HuH-7.5 (cell line): ENCODE measurements at regions not wholly inside any gene's neighbourhood (a gene's known extent, or its start where the extent isn't known, plus 50 kb on each side); places are given as distances from the start of the nearest gene placed in this dataset.
"Not testable (repeated sequence)": the region's sequence is repeated elsewhere in the genome, so short reads cannot be mapped to it uniquely, and the experiment has no call there.

Experiments
- DNase-seq: peaks from one replicate; pipeline ENCODE4 v3.0.0; 2011; ENCODE audit warnings: low spot score

- no peak for DNase-seq
Measured at GRCh38 chr2:139704606-139705005, 924.4 kb upstream of the NXPH2 start.

- DNase-seq, result no peak
Measured at GRCh38 chr2:139694327-139694726, 914.1 kb upstream of the NXPH2 start.

GRCh38 chr2:139686205-139686604 lies 906.0 kb upstream of the NXPH2 start:
- no peak for DNase-seq

- no peak for DNase-seq
Measured at GRCh38 chr2:139685090-139685983, 905.1 kb upstream of the NXPH2 start.

DNA sequence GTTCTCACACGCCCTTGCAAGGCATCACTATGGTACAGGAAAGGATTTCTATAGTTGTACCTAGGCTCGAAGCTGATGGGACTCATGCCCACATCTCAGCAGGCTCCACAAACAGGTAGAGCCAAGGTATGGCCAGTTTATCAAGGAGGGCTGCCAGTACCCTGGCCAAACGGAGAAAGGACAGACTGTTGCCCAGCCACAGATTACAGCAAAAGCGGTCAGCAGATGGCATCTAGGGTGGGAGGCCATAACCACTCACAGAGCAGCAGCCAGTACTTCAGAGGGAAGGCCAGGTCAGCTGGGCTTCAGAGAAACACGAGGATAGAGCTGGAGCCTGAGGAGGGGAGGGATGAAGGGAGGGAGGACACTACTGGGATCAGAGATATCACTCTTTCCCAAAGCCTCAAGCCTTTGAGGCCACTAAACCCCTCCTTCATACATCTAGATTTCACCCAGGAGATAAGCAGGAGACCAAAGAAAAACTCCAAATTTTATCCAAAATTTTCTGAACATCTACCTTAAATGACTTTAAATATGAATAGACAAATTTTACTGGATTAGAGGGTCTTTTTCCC lies 904.2 kb upstream of the NXPH2 start:
- DNase-seq, result no peak

DNA sequence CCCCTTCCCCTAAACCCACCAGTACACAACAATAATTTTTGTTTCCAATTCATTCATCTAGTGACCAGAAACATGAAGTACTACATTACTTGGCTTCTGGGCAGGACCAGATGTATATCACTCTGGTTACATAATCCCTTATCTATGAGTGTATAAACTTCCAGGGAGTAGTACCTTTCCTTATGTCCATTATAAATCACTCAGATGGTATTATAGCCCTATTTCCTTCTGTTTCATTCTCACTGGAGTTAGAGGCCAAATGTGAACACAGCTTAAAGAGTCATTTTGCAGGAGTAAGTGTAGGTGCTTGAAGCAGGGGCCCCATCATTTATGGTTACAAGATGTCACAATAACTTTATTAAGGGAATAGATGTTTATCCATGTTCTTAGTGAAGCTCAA lies 894.4 kb upstream of the NXPH2 start:
- no peak for DNase-seq

DNA sequence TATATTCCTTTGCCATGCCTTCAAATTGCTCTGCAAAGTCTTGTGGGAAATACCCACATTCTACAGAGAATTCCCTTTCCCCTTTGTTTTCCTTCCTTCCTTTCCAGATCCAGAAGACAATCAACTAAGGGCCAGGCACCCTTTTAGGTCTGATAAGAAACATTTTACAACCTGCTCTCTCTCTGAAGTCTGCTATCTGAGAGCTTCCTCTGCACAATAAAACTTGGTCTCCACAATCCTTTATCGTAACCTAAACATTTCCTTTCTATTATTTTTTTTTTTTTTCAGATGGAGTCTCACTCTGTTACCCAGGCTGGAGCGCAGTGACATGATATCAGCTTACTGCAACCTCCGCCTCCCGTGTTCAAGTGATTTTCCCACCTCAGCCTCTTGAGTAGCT lies 893.3 kb upstream of the NXPH2 start:
- not testable (repeated sequence) for DNase-seq

- no peak for DNase-seq
Measured at GRCh38 chr2:139669675-139670074, 889.5 kb upstream of the NXPH2 start.

DNA sequence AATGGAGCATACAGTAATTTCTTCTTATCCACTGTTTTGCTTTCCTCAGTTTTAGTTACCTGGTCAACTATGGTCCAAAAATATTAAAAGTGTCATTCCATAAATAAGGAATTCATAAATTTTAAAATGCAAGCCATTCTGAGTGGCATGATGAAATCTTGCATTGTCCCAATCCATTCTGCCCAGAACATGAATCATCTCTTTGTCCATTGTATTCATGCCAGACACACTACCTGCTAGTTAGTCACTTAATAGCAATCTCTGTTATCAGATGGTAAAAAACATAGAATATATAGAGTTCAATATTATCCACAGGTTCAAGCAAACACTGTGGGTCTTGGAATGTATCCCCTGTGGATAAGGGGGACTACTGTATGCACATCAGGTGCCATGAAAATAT lies 872.2 kb upstream of the NXPH2 start:
- no peak for DNase-seq

- no peak for DNase-seq
Measured at GRCh38 chr2:139645617-139646016, 865.4 kb upstream of the NXPH2 start.

DNA sequence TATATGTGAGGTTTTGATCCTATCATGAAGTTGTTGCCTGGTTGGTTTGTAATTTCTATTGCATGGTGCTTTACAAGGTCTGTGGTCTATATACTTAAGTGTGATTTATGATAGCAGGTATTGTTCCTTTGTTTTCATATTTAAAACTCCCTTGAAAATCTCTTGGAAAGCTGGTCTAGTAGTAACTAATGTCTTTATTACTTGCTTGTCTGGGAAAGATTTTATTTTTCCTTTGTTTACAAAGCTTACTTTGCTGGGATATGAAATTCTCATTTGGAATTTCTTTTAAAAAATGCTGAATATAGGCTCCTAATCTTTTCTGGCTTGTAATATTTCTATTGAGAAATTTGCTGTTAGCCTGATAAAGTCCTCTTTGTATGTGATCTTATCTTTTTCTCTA lies 862.9 kb upstream of the NXPH2 start:
- DNase-seq, result no peak

DNA sequence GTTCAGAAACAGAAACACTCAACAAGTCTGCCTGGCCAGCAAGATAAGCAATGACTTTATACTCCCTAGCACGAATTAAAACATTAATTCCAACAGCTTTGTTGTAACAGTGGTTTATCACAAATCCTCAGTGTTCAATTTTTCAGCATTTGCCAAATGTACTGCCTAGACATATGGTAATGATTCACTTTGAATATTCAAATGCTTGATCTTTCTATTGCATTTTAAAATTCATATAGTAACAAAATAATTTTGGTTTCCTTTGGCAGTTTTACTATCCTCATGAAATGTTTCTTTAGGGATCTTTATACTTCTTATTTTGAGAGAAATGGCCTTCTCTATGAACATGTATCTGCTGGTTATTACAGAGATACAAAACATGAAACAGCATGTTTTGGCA lies 851.8 kb upstream of the NXPH2 start:
- no peak for DNase-seq

GRCh38 chr2:139628931-139629330 lies 848.7 kb upstream of the NXPH2 start:
- no peak for DNase-seq

DNA sequence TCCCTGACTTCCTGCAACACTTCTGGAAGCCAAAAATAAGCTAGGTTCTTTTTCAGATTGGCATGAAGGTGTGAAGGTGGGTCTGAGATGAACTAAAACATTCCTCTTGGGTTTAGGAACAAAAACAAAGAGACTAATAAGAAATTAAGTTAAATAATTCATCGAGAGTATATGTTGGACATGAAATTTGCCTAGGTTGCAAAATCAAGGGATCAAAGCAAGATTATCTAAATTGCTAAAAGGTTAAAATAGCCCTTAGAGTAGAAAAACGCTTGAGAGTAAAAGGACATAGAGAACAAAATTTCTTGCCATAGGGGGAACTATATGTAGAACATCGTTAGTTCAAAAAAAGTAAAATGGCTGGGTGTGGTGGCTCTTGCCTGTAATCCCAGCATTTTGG lies 845.9 kb upstream of the NXPH2 start:
- no peak for DNase-seq

GRCh38 chr2:139622691-139623090 lies 842.5 kb upstream of the NXPH2 start:
- DNase-seq, result no peak

GRCh38 chr2:139617747-139618146 lies 837.6 kb upstream of the NXPH2 start:
- no peak for DNase-seq

DNA sequence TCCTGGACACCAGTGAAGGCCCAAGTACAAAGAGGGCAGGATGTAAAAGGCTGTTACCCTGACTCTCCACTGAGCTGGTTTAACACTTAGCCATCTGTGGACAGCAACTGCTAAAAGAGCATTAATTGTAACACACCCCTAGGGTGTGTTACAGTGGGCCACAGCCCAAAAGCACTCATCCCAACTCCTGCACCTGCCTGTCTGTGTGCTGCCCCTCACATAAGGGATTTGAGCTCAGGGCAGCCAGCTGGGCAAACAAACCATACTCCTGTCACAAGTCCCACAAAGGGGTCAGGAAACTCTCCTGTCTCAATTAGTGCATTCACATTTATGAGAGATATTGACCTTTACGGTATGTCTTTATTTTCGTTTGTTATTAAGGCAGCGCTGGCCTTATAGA lies 833.1 kb upstream of the NXPH2 start:
- no peak for DNase-seq

DNA sequence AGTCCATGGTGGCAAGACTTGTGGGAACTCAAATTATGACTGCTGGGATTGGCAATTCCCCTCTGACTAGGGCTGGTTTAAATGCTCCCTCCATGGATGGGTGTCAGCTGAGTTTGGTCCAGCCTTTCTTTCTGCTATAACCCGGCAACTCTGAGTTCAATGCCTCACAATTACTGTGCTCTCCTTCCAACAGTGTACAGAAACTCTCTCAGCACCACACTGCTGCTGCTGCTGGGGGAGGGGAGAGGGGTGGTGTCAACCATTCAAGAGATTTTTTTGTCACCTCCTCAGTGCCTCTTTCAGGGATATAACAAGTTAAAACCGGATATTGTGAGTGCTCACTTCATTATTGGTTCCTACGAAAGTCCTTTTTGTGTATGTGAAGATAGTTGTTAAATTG lies 830.3 kb upstream of the NXPH2 start:
- no peak for DNase-seq

GRCh38 chr2:139609109-139609508 lies 828.9 kb upstream of the NXPH2 start:
- no peak for DNase-seq

DNA sequence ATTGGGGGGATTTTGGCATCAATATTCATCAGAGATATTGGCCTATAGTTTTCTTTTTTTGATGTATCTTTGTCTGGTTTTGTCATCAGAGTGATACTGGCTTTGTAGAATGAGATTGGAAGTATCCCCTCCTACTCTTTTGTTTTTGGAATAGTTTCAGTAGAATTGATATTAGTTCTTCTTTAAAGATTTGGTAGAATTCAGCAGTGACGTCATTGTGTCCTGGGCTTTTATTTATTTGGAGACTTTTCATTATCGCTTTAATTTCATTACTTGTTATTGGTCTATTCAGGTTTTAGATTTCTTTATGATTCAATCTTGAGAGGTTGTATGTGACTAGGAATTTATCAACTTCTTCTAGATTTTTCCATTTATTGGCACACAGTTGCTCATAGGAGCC lies 825.5 kb upstream of the NXPH2 start:
- DNase-seq, result no peak

GRCh38 chr2:139600166-139600565 lies 820.0 kb upstream of the NXPH2 start:
- no peak for DNase-seq

DNA sequence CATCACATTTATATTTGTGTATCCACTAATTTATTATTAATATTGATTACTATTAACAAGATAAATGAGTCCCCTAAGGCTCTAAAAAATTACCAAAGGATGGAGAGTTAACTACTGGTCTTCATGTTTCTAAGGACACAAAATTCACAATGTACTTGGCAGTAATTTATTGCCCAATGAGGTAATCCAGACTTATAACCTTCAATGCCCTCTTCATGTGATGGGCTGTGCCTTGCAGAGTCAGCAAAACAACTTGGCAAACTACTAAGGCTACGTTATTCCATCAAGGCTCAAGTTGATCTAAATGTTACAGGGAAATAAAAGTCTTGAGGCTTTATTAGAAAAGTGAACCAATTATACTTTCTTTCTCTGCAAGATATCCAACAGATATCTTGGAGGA lies 804.9 kb upstream of the NXPH2 start:
- DNase-seq, result no peak

DNA sequence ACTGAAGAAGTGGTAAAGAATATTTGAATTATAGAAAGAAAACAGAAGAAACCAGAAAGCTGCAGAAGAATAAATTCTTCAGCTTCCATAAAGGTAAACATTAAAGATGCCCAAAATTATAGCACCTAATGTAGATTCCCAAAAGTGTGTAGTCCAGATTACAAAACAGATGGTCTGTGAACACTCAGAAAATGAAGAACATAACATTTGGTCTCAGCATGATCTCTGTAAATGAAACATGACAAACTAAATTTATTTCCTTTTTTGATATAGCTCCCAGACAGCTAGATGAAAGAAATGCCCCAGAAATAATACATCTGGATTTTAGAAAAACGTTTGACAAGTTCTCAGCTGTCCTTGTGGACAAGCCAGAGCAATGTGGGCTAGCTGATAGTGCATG lies 794.2 kb upstream of the NXPH2 start:
- no peak for DNase-seq

GRCh38 chr2:139556789-139557188 lies 776.6 kb upstream of the NXPH2 start:
- no peak for DNase-seq
